H7 (cell line): ENCODE measurements at regions not wholly inside any gene's neighbourhood (a gene's known extent, or its start where the extent isn't known, plus 50 kb on each side); places are given as distances from the start of the nearest gene placed in this dataset.

Experiments
- DNase-seq: peaks from one replicate; pipeline ENCODE4 v3.0.0; 2012
- H3K27me3 ChIP-seq: 2 replicates; pipeline ENCODE4 v1.6.0; 2011; ENCODE audit warnings: mild to moderate bottlenecking, low read length; ENCODE audit not compliant: control insufficient read depth, insufficient read depth
- H3K36me3 ChIP-seq: replicated peaks from 2 replicates; pipeline ENCODE4 v1.5.1; 2011; ENCODE audit warnings: low read length; ENCODE audit not compliant: control insufficient read depth, insufficient read depth
- H3K4me3 ChIP-seq: 2 replicates; pipeline ENCODE4 v1.5.1; 2011; ENCODE audit warnings: low read depth, mild to moderate bottlenecking, control low read depth, low read length, moderate library complexity; ENCODE audit not compliant: insufficient read depth

DNA sequence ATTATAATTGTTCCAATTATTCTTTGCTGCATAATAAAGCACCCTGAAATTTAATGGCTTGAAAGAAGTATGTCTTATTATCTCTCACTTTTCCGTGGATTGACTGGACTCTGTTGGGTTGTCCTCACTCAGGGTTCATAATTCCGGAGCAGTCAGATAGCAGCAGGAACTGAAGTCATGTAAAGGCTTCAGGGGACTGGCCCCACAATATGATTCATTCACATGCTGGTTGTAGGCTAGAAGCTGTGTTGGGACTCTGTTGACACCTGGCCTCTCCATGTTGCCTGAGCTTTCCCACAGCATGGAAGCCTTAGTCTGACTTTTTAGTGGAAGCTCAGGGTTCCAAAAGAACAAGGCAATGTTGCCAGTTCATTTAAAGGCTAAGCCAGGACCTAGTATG is 367.1 kb upstream of the ADGRL2 start:
- DNase-seq: no peak
- no peaks in the 10 kb centered on the region for H3K27me3 ChIP-seq
- H3K36me3 ChIP-seq: no peaks in the 10 kb centered on the region
- H3K4me3 ChIP-seq: no peak overlapping the region

DNA sequence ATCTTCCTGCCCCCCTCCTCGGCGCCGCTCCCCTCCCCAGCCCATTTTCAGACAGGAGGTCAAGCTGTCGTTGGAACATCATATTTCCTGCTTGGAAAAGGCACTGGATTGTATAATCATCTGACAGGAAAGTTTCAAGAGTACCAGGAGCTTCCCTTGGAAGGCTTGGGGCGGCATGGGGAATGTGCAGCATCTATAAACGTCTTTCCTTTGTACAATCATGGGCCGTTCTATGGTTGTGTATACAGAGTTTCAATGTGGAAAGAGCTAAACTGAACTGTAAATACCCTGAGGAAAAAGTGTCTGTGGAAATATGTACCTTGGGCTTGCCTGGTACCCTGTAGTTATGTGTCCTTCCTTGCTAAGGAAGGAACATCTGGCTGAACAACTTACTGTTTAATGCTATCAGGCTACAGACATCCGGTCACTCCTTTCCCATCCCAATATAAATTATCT is 368.1 kb upstream of the ADGRL2 start:
- no peak for DNase-seq
- no peaks in the 10 kb centered on the region for H3K27me3 ChIP-seq
- no peaks in the 10 kb centered on the region for H3K36me3 ChIP-seq
- H3K4me3 ChIP-seq: no peak overlapping the region

GRCh38 chr1:81432059-81432458 is 368.7 kb upstream of the ADGRL2 start:
- Histone ChIP-seq H3K27me3 (no peaks in the 10 kb centered on the region), H3K4me3 (no peak overlapping the region), H3K36me3 (no peaks in the 10 kb centered on the region)
- DNase-seq: no peak

GRCh38 chr1:81431624-81432000 is 369.1 kb upstream of the ADGRL2 start:
- no peaks in the 10 kb centered on the region for H3K27me3 ChIP-seq
- no peak for DNase-seq
- H3K36me3 ChIP-seq: no peaks in the 10 kb centered on the region
- H3K4me3 ChIP-seq: no peak overlapping the region

- H3K4me3 ChIP-seq: no peak overlapping the region
- peak; percentile 40 for DNase-seq
- H3K27me3 ChIP-seq: no peaks in the 10 kb centered on the region
- no peaks in the 10 kb centered on the region for H3K36me3 ChIP-seq
Measured at GRCh38 chr1:81430955-81431623, 369.6 kb upstream of the ADGRL2 start.

DNA sequence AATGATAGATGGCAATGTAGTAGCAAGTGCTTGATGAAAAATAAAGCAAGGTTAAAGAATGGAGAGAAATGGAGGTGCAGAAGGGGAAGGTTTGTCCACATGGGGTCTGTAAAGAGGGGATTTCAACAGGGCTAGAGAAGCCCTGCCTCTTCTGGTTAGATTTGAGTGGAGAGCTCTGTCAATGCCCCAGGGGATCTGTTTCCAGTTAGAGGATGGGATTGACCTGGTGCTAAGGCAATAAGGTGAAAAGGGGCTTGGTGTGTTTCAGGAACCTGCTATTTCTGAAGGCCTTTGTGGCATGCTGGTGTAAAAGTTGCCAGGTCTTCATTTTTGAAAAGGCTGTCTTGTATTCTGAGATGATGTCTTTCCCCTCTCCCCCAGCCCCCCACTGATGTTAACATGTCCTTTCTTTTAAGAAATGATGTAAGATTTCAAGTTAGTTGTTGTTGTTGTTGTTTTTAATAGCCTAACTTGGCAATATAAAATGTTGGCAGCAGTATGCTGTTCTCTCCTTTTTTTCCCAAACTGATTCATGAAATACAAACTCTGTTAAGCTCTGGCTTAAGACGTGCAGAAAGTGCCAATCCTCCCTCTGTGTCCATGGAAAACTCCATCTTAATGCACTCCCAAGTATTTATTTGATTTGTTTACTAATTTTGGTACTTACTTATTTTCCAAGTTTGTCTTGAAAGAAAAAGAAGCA is 370.3 kb upstream of the ADGRL2 start:
- Histone ChIP-seq H3K4me3 (no peak overlapping the region), H3K36me3 (no peaks in the 10 kb centered on the region), H3K27me3 (no peaks in the 10 kb centered on the region)
- peak; percentile 11 for DNase-seq

DNA sequence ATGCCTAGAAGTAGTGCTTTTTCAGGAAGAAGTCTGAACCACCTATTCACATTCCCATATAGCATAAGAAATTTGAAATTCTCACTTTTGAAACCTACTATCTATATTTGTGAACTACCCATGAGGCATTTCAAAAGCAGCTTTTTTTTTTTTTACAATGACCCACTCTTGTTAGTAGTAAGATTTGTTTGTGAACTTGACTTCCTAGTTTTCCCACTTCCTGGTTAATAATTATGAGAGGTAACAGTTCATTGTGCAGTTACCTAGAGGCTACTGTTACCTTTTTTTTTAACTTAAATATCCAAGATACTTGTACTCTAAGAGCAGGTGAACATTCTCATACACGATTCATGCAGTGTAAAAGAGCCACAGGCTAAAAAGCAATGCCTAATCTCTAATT is 371.7 kb upstream of the ADGRL2 start:
- no peak for DNase-seq
- no peak overlapping the region for H3K4me3 ChIP-seq
- H3K36me3 ChIP-seq: no peaks in the 10 kb centered on the region
- no peaks in the 10 kb centered on the region for H3K27me3 ChIP-seq

DNA sequence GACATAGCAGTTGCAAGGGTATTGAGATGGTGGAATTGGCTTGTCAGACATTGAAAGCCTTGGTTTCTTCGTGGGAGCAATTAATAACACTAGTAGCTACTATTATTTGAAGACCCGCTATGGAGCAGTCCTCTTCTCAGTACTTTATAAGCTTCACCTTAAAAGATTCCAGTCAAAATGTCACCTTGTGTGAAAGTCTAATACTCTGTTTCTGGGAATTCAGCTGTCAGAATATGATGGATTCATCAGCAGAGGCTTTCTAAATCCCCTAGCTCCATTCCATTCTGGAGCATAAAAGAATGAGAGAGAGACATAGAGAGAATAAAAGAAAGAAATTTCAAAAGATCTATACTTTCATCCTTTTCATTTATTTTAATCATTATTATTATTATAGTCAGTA is 375.9 kb upstream of the ADGRL2 start:
- no peak overlapping the region for H3K4me3 ChIP-seq
- H3K36me3 ChIP-seq: no peaks in the 10 kb centered on the region
- H3K27me3 ChIP-seq: no peaks in the 10 kb centered on the region
- DNase-seq: no peak

GRCh38 chr1:81424061-81424460 is 376.7 kb upstream of the ADGRL2 start:
- Histone ChIP-seq H3K36me3 (no peaks in the 10 kb centered on the region), H3K27me3 (no peaks in the 10 kb centered on the region), H3K4me3 (no peak overlapping the region)
- DNase-seq: no peak

DNA sequence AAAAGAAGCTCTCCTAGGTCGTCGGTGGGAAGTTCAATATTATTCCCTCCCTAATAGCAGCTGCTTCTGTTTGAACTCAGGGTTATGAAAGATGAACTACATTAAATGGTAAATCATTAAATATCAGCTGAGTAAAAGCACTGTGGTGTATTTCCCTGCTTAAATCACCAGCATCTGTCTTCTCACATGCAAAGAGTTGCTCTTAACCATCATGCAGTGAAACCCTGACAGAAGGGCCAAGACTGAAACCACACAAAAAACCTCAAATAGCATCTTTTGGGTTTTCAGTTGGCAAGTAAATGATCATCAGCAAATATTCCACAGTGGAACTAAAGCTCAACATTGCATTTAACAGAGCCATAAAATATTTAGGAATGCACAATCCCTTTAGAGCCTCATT is 380.0 kb upstream of the ADGRL2 start:
- no peak for DNase-seq
- Histone ChIP-seq H3K4me3 (no peak overlapping the region), H3K27me3 (no peaks in the 10 kb centered on the region), H3K36me3 (no peaks in the 10 kb centered on the region)

DNA sequence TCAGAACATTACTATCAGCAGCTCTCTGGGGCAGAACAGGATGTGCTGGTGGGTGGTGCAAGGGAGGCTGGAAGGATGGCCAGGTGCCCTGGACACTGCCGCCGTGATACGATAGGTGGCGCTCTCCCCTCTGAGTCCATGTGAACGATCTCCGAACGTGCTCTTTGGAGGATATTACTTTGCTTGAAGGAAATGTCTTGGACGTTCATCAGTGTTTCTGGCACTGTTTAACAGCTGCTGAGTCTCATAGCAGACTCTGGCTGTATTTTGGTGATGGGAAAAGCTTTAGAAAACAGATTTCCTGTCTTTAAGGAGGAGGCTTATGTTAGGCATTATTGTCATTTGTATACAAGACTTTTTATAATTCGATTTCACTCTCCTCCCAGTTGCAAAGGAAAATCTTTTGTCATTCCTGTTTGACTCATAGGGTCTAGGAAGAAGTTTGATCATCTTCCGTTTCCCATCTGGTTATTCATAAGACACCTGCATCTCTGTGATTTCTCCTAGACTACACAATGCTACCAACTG is 386.2 kb upstream of the ADGRL2 start:
- H3K27me3 ChIP-seq: no peaks in the 10 kb centered on the region
- no peaks in the 10 kb centered on the region for H3K36me3 ChIP-seq
- peak; percentile 81 for DNase-seq
- H3K4me3 ChIP-seq: no peak overlapping the region

- peak; percentile 49 for DNase-seq
- no peaks in the 10 kb centered on the region for H3K36me3 ChIP-seq
- H3K27me3 ChIP-seq: no peaks in the 10 kb centered on the region
- H3K4me3 ChIP-seq: no peak overlapping the region
Measured at GRCh38 chr1:81412954-81413353, 387.8 kb upstream of the ADGRL2 start.

DNA sequence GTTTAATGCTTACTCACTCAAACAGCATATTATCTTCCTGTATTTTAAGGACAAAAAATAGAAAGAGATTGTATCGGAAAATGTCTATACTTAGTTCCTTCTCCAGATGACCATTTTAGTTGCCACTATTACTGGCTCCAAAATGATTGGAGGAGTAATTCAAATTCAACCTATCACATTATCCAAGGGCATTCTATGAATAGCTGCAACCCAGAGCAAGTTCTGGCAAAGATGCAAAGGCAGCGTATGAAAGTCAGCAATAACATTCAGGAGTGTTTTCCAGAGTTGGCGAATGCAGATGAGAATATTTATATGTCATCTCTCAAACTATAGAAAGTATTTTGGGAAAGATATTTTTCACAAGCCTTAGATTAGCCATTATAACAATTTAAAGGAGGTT is 389.8 kb upstream of the ADGRL2 start:
- no peaks in the 10 kb centered on the region for H3K36me3 ChIP-seq
- H3K4me3 ChIP-seq: no peak overlapping the region
- no peaks in the 10 kb centered on the region for H3K27me3 ChIP-seq
- DNase-seq: no peak

- DNase-seq: peak; percentile 23
- H3K4me3 ChIP-seq: no peak overlapping the region
- no peaks in the 10 kb centered on the region for H3K36me3 ChIP-seq
- H3K27me3 ChIP-seq: no peaks in the 10 kb centered on the region
Measured at GRCh38 chr1:81410351-81410750, 390.4 kb upstream of the ADGRL2 start.

- no peak for DNase-seq
Measured at GRCh38 chr1:81409780-81410274, 390.9 kb upstream of the ADGRL2 start.

More at GRCh38 chr1:81409780-81410274, 390.9 kb upstream of the ADGRL2 start:
- no peak overlapping the region for H3K4me3 ChIP-seq
- H3K27me3 ChIP-seq: no peaks in the 10 kb centered on the region
- H3K36me3 ChIP-seq: no peaks in the 10 kb centered on the region
